Left ventricle myocardium inferior (tissue), 1 donor: ENCODE measurements at regions not wholly inside any gene's neighbourhood (a gene's known extent, or its start where the extent isn't known, plus 50 kb on each side); places are given as distances from the start of the nearest gene placed in this dataset.

Source experiments
- DNase-seq: peaks from one replicate; pipeline ENCODE4 v3.0.0-alpha.2; 2020
- H3K27ac ChIP-seq: fragments of 200-600 bp; replicated peaks from 2 replicates; pipeline ENCODE4 v1.8.0; 2021
- H3K27me3 ChIP-seq: fragments of 200-600 bp; 2 replicates; pipeline ENCODE4 v1.8.0; 2021; ENCODE audit warnings: low read depth
- H3K36me3 ChIP-seq: fragments of 200-600 bp; 2 replicates; pipeline ENCODE4 v1.8.0; 2021
- H3K4me1 ChIP-seq: fragments of 200-600 bp; 2 replicates; pipeline ENCODE4 v1.8.0; 2021
- H3K4me3 ChIP-seq: fragments of 200-600 bp; 2 replicates; pipeline ENCODE4 v1.8.0; 2021; ENCODE audit warnings: mild to moderate bottlenecking, moderate library complexity
- H3K9me3 ChIP-seq: fragments of 200-600 bp; replicated peaks from 2 replicates; pipeline ENCODE4 v1.8.0; 2021
- intact Hi-C: fragments of 100-400 bp; cut with micrococcal nuclease; formaldehyde crosslinking; loops from one replicate; pipeline ENCODE4 v1.11.0; 2022
- TF ChIP-seq, protein P1 (sequence below): fragments of 200-600 bp; IDR thresholded peaks from 2 replicates; pipeline ENCODE4 v1.8.0; 2021; ENCODE audit warnings: antibody characterized with exemption, mild to moderate bottlenecking, borderline replicate concordance
- donor health status: DM: no; HTN: yes; CAD: no; lungs with severe emphysema.

DNA sequence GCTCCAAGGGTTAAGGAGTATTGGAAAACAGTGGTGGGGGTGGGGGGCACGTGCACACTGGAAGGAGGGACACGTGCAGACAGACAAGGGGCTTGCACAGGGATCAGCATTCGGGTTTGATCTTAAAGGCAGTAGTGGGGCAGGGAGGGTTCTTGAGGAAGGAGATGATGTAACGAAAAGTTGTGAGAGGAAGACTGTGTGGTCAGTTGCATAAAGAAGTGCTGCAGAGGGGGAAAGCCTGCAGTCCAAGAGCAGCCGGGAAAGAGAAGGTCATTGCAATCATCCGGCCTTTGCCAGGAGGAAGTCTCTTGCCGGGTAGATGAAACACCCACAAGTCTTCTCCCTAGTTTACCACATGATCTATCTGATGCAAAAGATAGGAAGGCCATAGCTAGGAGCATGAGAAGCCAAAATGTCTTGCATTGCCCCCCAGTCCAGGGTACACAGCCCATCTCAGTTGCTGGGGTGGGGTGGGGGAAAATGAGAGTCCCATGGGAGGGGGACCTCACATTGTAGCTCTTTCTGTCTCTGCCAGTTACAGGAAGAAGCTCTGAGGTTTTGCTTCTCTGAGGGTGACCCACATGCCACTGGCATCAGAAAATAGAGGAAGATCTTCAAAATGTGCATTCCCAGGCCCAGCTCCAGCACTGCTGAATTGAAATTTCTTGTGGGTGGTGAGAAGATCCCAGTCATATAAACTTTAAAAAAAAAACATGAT lies 202.5 kb upstream of the RAB4A start:
- no peaks in the 10 kb centered on the region for H3K9me3 ChIP-seq
- H3K27ac ChIP-seq, result peak overlapping the region; percentile 46
- no peak for DNase-seq
- intact Hi-C loops, result no loop called here
- no peak overlapping the region for H3K4me3 ChIP-seq
- no peaks in the 10 kb centered on the region for H3K36me3 ChIP-seq
- no peaks in the 10 kb centered on the region for H3K27me3 ChIP-seq
- H3K4me1 ChIP-seq, result peaks cover 43% of the 10 kb centered on the region
- TF ChIP-seq, protein P1, sequence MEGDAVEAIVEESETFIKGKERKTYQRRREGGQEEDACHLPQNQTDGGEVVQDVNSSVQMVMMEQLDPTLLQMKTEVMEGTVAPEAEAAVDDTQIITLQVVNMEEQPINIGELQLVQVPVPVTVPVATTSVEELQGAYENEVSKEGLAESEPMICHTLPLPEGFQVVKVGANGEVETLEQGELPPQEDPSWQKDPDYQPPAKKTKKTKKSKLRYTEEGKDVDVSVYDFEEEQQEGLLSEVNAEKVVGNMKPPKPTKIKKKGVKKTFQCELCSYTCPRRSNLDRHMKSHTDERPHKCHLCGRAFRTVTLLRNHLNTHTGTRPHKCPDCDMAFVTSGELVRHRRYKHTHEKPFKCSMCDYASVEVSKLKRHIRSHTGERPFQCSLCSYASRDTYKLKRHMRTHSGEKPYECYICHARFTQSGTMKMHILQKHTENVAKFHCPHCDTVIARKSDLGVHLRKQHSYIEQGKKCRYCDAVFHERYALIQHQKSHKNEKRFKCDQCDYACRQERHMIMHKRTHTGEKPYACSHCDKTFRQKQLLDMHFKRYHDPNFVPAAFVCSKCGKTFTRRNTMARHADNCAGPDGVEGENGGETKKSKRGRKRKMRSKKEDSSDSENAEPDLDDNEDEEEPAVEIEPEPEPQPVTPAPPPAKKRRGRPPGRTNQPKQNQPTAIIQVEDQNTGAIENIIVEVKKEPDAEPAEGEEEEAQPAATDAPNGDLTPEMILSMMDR, result no peak

DNA sequence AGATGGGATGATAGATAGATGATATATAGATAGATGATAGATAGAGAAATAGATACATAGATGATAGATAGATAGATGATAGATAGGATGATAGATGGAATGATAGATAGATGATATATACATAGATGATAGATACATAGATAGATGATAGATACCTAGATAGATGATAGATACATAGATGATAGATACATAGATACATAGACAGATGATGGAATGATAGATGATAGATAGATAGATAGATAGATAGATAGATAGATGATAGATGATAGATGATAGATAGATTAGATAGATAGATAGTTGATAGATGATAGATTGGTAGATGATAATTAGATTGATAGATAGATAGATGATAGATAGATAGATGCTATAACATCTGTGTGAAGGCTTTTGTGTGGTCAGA lies 201.7 kb upstream of the RAB4A start:
- intact Hi-C loops, result no loop called here
- H3K27ac ChIP-seq, result no peak overlapping the region
- no peak for DNase-seq
- TF ChIP-seq, protein P1, result no peak
- no peaks in the 10 kb centered on the region for H3K36me3 ChIP-seq
- H3K9me3 ChIP-seq, result no peaks in the 10 kb centered on the region
- peaks cover 36% of the 10 kb centered on the region for H3K4me1 ChIP-seq
- no peak overlapping the region for H3K4me3 ChIP-seq
- no peaks in the 10 kb centered on the region for H3K27me3 ChIP-seq

DNA sequence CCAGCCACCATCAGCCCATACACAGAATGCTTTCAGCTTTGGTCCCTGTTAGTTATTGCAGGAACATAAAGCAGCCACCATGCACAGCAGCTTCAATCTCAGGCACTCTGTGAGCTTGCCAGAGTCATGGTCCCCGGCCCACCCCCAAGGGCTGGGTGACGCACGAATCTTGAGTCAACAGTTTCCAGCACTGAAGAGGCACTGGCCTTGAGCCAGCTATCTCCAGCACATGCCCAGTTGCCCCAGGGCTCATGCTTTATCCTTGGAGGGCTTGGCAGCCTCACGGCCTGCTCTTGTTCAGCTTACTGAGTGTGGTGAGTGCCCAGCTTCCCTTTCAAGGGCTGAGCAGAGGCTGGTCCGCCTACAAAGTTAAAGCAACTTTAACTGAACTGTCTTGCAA lies 200.7 kb upstream of the RAB4A start:
- Histone ChIP-seq H3K9me3 (no peaks in the 10 kb centered on the region), H3K27ac (peak overlapping the region; percentile 57), H3K27me3 (no peaks in the 10 kb centered on the region), H3K4me3 (no peak overlapping the region), H3K36me3 (no peaks in the 10 kb centered on the region), H3K4me1 (peaks cover 31% of the 10 kb centered on the region)
- DNase-seq, result peak; percentile 87
- intact Hi-C loops, result no loop called here
- TF ChIP-seq, protein P1, result no peak

DNA sequence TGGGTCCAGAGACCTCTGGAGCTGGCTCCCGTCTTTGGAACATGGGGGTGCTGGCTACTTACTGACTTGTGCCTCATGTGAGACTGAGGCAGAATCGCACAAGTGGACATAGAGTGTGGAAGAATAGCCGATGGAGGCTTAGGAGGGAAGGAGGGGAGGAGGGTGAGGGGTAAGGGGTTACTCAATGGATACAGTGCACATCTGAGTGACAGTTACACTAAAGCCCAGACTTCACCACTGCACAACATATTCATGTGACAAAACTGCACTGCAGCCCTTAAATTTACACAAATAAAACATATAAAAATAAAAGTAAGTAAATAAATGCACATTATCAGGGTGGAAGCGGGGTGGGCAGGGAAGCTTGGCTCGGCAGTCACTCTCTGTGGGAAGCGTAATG lies 197.7 kb upstream of the RAB4A start:
- no peaks in the 10 kb centered on the region for H3K36me3 ChIP-seq
- H3K4me3 ChIP-seq, result no peak overlapping the region
- TF ChIP-seq, protein P1, result no peak
- peaks cover 25% of the 10 kb centered on the region for H3K4me1 ChIP-seq
- no peak for DNase-seq
- H3K27me3 ChIP-seq, result no peaks in the 10 kb centered on the region
- no peaks in the 10 kb centered on the region for H3K9me3 ChIP-seq
- H3K27ac ChIP-seq, result no peak overlapping the region
- intact Hi-C loops, result no loop called here

DNA sequence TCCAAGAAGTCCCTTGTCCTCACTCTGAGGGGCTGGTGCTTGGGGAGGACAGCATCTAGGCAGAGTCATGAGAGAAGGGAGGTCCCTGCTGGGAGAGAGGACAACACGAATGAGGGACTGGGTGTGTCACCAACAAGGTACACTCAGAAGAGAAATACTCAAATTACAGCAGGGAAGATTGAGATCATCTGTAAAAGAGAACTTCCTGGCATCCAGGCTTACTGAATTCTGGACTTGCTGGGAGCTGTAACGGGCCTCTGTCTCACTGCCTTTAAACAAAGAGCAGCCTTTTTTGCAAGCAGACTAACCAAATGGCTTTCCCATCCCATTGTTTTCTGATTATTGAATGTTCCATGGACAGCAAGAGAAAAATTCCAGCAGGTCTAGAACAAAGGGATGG lies 195.7 kb upstream of the RAB4A start:
- no peak overlapping the region for H3K27ac ChIP-seq
- DNase-seq, result no peak
- H3K27me3 ChIP-seq, result no peaks in the 10 kb centered on the region
- no peaks in the 10 kb centered on the region for H3K36me3 ChIP-seq
- H3K4me1 ChIP-seq, result peaks cover 14% of the 10 kb centered on the region
- TF ChIP-seq, protein P1, result no peak
- H3K4me3 ChIP-seq, result no peak overlapping the region
- intact Hi-C loops, result no loop called here
- H3K9me3 ChIP-seq, result no peaks in the 10 kb centered on the region
